ENCODE measurements at regions not wholly inside any gene's neighbourhood (a gene's known extent, or its start where the extent isn't known, plus 50 kb on each side); places are given as distances from the start of the nearest gene placed in this dataset.

- Histone ChIP-seq H3K27me3 (ENCODE audit: insufficient read depth, low read length) (no peaks in the 10 kb centered on the region; the same call in 1 of the 2 replicates), H3K27ac (ENCODE audit: low read depth, low read length, poor library complexity, severe bottlenecking) (no peak overlapping the region), H3K4me2 (ENCODE audit: low read length) (no peak overlapping the region), H4K20me1 (ENCODE audit: insufficient read depth, low read length) (no peaks in the 10 kb centered on the region), H3F3A (ENCODE audit: insufficient read depth, low read length) (no peaks in the 10 kb centered on the region), H3K4me1 (ENCODE audit: insufficient read depth, low read length, severe bottlenecking) (no peaks in the 10 kb centered on the region), H3K9me2 (ENCODE audit: low read depth, low read length) (no peaks in the 10 kb centered on the region), H2AFZ (ENCODE audit: low read length) (no peak overlapping the region), H3K9me3 (ENCODE audit: low read length) (no peaks in the 10 kb centered on the region), H3K36me3 (ENCODE audit: insufficient read depth, low read length) (no peaks in the 10 kb centered on the region), H3K79me2 (ENCODE audit: insufficient read depth, low read length) (no peaks in the 10 kb centered on the region), H3K4me3 (ENCODE audit: low read depth, low read length, poor library complexity, severe bottlenecking) (no peak overlapping the region), H3K9ac (ENCODE audit: low read length) (no peak overlapping the region)
- TF ChIP-seq EZH2 (IDR thresholded peaks at IDR 0.05; ENCODE audit: borderline replicate concordance, low read length) = no peak
- TF ChIP-seq CTCF (IDR thresholded peaks at IDR 0.05; ENCODE audit: low read length) = no peak
Observed at GRCh38 chr10:78936412-78937342, 132.1 kb upstream of the ZMIZ1 start.

DNA sequence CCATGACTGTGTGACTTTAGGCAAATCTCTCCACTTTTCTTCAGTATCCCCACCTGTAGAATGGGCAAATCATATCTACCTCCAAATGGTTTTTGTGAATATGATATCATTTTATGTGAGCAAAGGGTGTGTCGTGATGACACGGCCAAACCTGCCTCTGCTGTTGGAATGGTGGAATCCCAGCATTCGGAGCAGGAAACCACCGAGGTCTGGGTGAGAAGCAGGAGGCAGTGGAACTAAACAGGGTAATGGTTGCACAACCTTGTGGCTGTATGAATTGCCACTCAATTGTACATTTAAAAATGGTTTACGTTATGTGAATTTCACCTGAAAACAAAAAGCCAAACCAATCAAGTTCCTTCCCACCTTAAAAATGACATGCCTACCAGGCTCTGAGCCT is 131.4 kb upstream of the ZMIZ1 start:
- H2AFZ ChIP-seq (ENCODE audit: low read length) = no peak overlapping the region
- H3K27me3 ChIP-seq (ENCODE audit: insufficient read depth, low read length) = no peaks in the 10 kb centered on the region; the same call in 1 of the 2 replicates
- no peaks in the 10 kb centered on the region for H3K79me2 ChIP-seq (ENCODE audit: insufficient read depth, low read length)
- H3K4me1 ChIP-seq (ENCODE audit: insufficient read depth, low read length, severe bottlenecking) = no peaks in the 10 kb centered on the region
- H3K36me3 ChIP-seq (ENCODE audit: insufficient read depth, low read length) = no peaks in the 10 kb centered on the region
- no peaks in the 10 kb centered on the region for H4K20me1 ChIP-seq (ENCODE audit: insufficient read depth, low read length)
- H3K4me2 ChIP-seq (ENCODE audit: low read length) = no peak overlapping the region
- H3K9ac ChIP-seq (ENCODE audit: low read length) = no peak overlapping the region
- no peaks in the 10 kb centered on the region for H3K9me3 ChIP-seq (ENCODE audit: low read length)
- no peak overlapping the region for H3K27ac ChIP-seq (ENCODE audit: low read depth, low read length, poor library complexity, severe bottlenecking)
- H3K9me2 ChIP-seq (ENCODE audit: low read depth, low read length) = no peaks in the 10 kb centered on the region
- TF ChIP-seq EZH2 (IDR thresholded peaks at IDR 0.05; ENCODE audit: borderline replicate concordance, low read length) = no peak
- no peak for TF ChIP-seq CTCF (IDR thresholded peaks at IDR 0.05; ENCODE audit: low read length)
- H3F3A ChIP-seq (ENCODE audit: insufficient read depth, low read length) = no peaks in the 10 kb centered on the region
- H3K4me3 ChIP-seq (ENCODE audit: low read depth, low read length, poor library complexity, severe bottlenecking) = no peak overlapping the region

DNA sequence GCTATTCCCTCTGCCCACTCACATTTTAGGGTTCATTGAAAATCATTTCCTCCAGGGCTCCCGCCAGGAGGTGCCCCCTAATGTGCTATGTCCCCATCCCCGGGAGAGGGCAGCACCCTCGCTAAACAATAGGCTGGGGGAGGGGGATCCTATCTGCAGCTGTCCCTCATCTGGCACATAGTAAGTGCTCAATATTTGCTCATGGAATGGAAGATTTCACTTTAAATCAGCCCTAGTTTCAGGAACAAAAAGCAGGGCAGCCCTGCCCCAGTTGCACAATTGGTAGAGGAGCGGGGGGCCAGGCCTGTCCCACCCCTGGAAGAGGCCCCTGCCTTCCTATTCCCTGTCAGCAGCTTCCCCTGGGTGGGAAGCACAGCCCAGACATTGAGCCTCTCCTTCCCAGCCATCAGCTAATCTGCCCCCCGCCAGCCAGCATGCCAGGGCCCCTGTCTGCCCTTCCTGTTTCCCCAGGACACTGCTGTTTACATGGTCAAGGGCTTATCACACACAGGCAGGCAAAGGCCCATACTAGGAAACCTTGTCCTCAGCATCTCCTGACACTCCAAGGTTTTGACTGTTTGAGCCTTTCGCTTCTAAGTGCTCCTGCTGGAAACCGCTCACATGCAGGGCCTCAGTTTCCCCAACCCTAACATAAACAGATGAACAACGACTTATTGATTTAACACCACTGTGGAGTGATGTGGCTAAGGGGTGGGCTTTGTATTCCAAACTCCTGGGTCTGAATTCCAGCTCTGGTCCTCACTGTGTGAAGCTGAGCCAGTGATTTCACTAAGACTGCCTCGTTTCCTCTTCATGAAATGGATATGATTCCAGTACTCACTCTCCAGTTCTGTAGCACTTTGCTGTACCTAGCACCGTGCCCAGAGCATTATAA is 130.7 kb upstream of the ZMIZ1 start:
- no peak overlapping the region for H2AFZ ChIP-seq (ENCODE audit: low read length)
- no peak overlapping the region for H3K4me2 ChIP-seq (ENCODE audit: low read length)
- no peak overlapping the region for H3K27ac ChIP-seq (ENCODE audit: low read depth, low read length, poor library complexity, severe bottlenecking)
- no peaks in the 10 kb centered on the region for H3K4me1 ChIP-seq (ENCODE audit: insufficient read depth, low read length, severe bottlenecking)
- H3K9ac ChIP-seq (ENCODE audit: low read length) = no peak overlapping the region
- H3K9me3 ChIP-seq (ENCODE audit: low read length) = no peaks in the 10 kb centered on the region
- H3F3A ChIP-seq (ENCODE audit: insufficient read depth, low read length) = no peaks in the 10 kb centered on the region
- TF ChIP-seq CTCF (IDR thresholded peaks at IDR 0.05; ENCODE audit: low read length) (peak; percentile 25; the same call in 1 of the 2 replicates), EZH2 (IDR thresholded peaks at IDR 0.05; ENCODE audit: borderline replicate concordance, low read length) (no peak)
- no peaks in the 10 kb centered on the region; the same call in 1 of the 2 replicates for H3K27me3 ChIP-seq (ENCODE audit: insufficient read depth, low read length)
- H3K9me2 ChIP-seq (ENCODE audit: low read depth, low read length) = no peaks in the 10 kb centered on the region
- no peaks in the 10 kb centered on the region for H3K79me2 ChIP-seq (ENCODE audit: insufficient read depth, low read length)
- H3K4me3 ChIP-seq (ENCODE audit: low read depth, low read length, poor library complexity, severe bottlenecking) = no peak overlapping the region
- no peaks in the 10 kb centered on the region for H4K20me1 ChIP-seq (ENCODE audit: insufficient read depth, low read length)
- H3K36me3 ChIP-seq (ENCODE audit: insufficient read depth, low read length) = no peaks in the 10 kb centered on the region
